NCI-H2107 treated with DMSO at 0.1 percent for 48 hours (cell line): ENCODE measurements at regions not wholly inside any gene's neighbourhood (a gene's known extent, or its start where the extent isn't known, plus 50 kb on each side); places are given as distances from the start of the nearest gene placed in this dataset.
A peak's percentile ranks its signal among the peaks of the same experiment; 100 is the strongest.

Experiments
- DNase-seq: peaks from one replicate; lab custom pipeline; 2025; ENCODE audit not compliant: unreplicated experiment; lab: John Stamatoyannopoulos, UW

DNA sequence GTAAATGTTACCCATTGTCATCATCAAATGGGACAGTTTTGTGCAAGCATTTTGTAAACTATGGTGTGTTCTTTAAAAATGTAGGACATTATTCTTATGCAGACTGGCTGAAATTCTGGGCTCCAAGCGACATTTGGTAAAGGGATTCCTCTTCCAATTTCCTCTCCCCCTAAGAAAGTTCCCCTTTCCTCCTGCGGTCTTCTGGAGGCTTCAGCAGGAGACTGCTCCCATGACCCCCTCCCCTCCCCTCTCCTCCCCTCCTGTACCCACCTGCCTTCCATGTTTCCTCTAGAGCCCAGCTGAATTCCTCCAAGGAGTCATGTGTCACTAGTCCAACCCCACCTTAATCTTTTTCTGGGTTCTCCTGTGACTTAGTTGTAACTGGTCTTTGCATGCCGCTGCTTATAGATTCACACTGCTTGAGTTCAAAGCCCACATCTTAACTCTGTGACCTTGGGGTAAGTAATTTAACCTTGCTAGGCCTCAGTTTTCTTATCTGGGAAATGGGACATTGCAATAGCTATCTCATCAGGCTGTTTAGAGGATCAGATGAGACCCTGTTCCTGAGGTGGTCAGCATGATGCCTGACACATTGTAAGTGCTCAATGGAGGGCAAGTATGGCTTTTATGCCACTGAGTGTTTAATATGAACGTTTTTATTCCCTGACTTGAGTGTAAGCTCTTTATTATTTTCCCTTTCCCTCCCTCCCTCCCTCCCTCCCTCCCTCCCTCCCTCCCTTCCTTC, 69.9 kb upstream of the WDR26 start:
- no peak for DNase-seq

DNA sequence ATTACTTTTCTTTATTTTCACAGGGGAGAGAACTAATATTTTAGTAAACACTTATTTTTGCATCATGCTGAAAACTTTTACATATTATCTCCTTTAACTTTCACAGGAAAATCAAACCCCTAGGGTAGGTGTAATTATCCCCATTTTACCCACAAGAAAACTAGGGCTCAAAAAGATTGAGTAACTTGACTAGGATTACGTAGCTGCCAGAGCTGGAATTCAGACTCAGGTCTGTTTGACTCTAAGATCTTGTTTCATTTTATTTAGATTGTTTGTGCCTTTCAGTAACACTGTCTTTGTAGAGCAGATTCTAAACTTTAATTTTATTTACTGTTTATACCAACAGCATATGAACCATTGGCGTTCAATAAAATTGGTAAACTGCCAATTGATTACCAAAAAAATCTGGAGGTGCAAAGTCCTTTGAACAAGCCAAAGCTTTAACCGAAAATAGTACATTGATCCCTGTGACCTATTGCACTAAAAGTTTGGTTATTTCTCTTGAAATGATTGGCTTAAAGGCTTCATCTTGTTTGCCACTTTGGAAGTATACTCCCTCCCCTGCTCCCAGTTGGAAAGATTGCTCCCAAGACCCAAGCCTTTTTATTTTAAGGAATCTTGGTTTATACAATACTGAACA, 71.0 kb upstream of the WDR26 start:
- no peak for DNase-seq

- DNase-seq: peak; percentile 57
These were observed 71.7 kb upstream of the WDR26 start for GRCh38 chr1:224506141-224506814.

DNA sequence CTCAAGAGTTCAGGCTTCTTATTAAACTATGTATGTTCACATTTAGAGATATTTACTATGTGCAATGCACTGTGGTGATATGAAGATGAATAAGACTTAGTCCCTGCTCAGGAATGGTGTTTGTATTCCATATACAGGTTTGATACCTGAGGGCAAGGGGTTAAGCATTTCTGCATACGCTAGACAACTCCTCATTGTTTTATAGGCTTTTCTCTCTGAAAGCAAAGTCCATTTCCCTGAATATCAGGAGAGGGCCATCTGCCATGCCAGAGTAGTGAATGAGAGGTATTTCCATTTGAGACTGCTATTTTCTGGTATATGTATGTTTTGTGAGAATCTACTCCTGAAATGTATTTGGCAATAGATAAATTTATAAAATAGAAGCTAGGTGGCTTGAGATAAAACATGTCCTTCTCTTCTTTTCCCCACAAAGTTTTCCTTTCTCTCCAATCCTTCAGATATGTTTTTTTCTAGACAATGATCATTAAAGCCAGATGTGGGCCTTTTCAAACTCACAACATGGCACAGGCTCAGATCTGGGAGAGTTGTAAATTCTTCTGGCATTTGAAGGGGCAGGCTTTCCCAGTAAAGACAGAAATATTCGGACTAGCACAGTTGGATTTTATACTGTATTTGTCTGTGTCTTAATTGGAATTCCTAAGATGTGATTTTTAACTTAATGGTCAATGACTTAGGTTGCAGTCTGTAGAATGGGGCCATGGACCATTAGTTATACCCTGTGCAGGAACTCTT, 73.3 kb upstream of the WDR26 start:
- DNase-seq: no peak

- no peak for DNase-seq
These were observed 75.3 kb upstream of the WDR26 start for GRCh38 chr1:224509907-224510306.

DNA sequence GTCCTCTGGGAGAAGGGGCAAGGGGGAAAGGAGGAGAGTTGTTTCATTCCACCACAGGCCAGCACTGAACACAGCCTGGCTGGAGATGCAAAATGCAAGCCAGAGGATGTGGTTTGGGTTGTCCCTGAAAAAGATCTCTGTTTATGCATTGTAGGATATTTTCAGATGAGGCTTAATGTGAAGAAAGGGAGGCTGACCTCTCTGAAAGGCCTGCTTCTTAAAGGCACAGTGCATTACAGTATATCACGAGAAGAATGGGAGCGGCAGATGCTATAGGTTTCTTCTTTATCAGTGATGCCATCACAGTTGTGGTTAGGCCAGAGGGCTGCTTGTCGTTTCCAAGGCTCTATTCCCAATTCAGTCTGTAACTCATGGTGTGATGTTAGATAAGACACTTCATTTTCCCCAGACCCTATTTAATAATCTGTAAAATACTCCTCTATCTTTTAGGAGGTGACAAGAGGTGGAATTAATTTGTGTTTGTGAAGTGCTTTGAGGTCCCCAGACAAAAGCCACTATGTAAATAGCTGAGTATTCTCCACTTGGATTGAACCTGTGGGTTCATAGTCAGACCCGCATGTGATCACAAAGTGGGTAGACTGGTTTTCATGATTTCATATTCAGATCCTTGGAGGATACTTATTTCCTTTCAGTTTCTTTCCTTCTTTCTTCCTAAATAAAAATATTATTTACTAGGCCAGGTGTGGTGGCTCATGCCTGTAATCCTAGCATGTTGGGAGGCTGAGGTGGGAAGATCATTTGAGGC, 76.5 kb upstream of the WDR26 start:
- DNase-seq: no peak

DNA sequence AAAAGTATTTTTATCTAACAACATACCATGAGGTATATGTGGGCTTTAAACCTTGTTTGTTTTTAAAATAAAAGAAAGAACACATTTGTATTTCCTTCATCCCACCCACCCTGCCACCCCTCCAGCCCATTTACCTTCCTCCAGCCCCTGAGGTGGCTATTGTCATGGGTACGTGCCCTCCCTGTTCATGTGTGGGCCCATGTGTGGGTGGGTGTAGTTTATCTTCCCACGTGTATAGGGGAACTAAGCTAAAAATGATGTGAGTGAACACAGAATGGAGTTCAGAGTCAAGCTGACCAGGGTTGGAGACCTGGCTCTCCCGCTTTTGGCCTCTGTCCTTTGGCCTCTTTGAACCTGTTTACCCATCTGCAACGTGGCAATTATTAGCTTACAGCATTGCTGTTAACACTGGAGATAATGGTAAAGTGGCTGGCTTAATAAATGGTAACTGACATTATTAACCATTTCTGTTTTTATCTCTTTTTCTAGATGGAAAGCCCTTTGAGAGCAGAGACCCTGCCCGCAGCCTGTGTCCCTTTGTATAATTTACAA, 78.1 kb upstream of the WDR26 start:
- DNase-seq: no peak

- DNase-seq: no peak
These were observed 78.8 kb upstream of the WDR26 start for GRCh38 chr1:224513383-224513782.

GRCh38 chr1:224513787-224514209, 79.2 kb upstream of the WDR26 start:
- peak; percentile 75 for DNase-seq

GRCh38 chr1:224517171-224517570, 82.6 kb upstream of the WDR26 start:
- DNase-seq: no peak

DNA sequence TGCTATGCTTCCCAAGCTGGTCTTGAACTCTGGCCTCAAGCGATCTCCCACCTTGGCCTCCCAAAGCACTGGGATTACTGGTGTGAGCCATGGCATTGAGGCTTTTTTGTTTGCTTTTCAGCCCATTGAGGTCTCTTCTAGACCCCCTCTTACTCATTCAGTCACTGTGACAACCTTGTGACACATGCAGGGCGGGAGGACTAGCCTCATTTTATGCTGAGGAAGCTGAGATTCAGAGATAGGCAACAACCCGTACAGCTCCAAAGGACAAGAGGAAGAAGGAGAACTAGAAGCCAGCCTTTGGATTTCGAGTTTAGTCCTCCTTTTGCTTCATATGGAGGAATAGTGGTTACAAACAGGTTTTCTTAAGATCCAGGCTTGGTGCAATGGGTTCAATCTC, 83.9 kb upstream of the WDR26 start:
- DNase-seq: no peak

DNA sequence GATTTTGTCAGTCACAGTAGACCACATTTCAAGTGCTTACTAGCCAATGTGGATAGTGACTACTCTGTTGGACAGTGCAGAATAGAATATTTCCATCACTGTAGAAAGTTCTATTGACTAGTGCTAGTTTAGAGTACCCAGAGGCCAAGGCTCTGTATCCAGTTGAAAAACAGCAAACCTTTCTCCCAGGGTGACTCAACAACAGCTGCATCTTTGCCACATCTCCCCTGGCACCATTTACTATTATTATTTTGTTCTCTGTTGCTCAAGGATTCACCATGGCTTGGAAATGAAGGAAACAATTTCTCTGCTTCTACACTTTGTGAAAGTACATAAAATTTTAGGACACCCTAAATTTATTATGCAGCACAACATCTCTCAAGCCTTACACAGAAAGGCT, 85.3 kb upstream of the WDR26 start:
- DNase-seq: no peak

- no peak for DNase-seq
These were observed 86.2 kb upstream of the WDR26 start for GRCh38 chr1:224520808-224521207.

DNA sequence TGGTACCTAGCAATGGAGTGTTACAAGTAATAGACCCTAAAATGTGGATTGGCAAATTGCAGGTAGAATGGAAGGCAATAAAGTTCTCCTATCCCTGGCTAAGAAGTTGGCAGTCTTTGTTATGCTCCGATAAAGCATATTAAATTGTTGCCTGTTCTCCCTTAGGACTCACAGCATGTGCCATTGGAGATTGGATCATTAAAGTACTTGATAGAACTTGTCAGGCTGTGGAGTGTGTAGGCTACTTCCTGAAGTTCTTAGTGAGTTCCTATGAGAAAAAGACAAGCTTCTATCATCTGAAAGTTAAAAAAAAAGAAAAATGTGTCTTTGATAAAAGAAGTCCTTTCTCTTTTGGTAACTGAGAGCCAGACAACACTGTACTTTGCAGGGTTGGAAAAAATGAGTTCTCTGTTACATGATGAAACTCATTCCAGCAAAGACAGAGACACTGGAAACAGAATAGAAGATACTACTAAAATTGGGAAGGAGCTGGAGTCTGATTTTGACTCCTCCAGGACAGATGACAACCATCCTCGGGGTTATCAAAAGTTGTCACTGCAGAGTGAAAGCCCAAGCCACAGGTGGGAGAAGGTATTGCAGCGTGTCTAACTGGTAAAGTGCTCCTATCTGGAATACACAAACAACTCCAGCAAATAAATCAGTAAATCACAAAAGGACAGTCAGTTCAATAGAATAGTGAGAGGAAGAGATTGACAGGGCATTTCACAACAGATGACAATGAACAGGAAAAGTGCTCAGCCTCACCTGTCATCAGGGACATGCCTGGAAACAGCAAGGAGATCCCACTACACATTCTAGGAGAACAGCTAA, 87.5 kb upstream of the WDR26 start:
- DNase-seq: no peak

- DNase-seq: no peak
These were observed 89.1 kb upstream of the WDR26 start for GRCh38 chr1:224523676-224524075.

GRCh38 chr1:224524679-224525078, 90.1 kb upstream of the WDR26 start:
- DNase-seq: no peak

GRCh38 chr1:224525411-224526040, 90.6 kb upstream of the CNIH3 start:
- no peak for DNase-seq

DNA sequence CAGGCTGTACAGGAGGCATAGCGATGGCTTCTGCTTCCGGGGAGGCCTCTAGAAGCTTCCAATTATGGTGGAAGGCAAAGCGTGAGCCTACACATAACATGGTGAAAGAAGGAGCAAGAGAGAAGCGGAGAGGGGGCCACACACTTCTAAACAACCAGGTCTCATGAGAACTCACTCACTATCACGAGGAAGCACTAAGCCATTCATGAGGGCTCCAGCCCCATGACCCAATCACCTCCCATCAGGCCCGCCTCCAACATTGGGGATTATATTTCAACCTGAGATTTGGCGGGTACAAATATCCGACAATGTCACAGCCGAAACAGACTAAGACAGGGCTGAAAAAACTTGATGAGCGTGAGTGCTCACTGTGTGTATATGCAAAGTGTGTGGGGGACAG, 89.3 kb upstream of the CNIH3 start:
- no peak for DNase-seq

DNA sequence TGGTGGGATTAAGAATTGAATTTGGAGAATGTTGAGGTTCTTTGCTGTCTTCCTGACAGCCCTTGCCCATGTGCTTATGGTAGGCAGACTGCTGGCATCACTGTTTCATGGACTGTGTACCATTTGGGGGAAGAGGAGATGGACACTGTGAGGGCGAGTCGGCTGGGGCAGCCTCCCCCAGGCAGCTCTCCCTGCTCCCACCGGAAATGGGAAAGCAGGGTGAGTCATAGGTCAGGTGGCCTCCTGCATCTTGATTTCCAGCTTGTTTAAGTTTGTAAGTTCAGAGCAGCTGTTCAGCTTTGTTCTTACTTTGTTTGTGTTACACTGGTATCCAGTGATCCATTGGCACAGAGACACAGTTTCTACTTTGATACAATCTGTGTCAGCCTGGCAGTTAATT, 87.2 kb upstream of the CNIH3 start:
- DNase-seq: no peak
